ENCODE measurements at regions not wholly inside any gene's neighbourhood (a gene's known extent, or its start where the extent isn't known, plus 50 kb on each side); places are given as distances from the start of the nearest gene placed in this dataset.

GRCh38 chr9:107183176-107183575 is 99.9 kb upstream of the RAD23B start:
- no peak for TF ChIP-seq CTCF (IDR thresholded peaks at IDR 0.05)
- no peak for TF ChIP-seq POLR2A (IDR thresholded peaks at IDR 0.05)

Data from thyroid gland (tissue), 4 donors.